ENCODE measurements at regions not wholly inside any gene's neighbourhood (a gene's known extent, or its start where the extent isn't known, plus 50 kb on each side); places are given as distances from the start of the nearest gene placed in this dataset.

DNA sequence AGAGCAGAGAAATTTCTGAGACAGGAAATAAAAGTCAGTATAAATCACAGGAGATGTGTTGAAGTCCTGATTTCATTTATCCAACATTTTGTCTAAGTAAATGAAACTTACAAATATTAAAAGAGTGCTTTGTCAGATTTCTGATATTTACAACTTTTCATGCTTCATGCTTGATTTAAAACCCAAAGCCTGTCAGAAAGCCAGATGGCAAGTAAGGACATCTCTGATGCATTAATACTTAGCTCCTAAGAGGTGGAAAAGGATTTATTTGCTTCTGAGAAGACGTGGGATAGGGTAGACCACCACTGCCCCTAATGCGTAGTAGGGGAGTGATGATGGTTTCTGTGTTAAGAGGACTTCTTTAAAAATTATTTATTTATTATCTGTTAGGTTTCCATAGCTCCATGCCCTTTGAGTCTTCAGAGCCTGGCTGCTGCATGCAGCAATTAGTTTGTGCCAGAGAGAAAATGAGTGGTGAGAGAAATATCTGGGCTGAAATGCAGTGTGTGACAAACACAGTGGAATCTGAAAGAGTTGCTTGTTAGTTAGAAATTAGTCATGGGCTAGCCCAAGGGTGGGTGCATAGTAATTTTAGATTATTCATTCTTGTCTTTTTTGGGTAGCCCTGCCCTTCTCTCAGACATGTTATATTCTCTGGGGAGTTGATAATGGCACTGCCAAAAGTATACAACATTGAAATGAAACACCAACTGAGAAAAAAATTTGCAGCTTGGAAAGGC is 333.8 kb downstream of the C4orf33 start:
- no peak for DNase-seq

DNA sequence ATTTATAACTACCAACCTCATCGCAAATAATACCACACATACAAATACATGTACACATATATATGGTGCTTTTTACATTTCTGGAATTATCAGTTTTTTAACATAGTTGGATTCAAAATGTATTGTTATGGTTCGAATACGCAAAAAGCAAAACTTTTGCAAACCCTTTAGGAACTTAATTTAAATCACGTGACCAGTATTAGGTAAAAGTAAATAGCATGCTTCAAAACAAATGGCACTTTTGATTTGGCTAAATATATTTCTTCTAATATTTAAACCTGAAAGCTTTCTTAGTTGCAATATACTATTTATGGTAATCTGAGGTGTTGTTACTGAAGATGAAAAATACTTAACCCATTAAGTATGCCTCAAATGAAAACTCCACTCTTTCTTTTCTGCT is 341.4 kb downstream of the C4orf33 start:
- ChIA-PET POLR2A (no interaction called here), CTCF (no interaction called here)
- DNase-seq (no peak), ATAC-seq (ENCODE audit: low read depth) (no peak)
- no peaks in the 10 kb centered on the region for H3K36me3 Mint-ChIP-seq (ENCODE audit: low read depth)
- no peak overlapping the region for H3K4me3 Mint-ChIP-seq
- intact Hi-C loops (cut with micrococcal nuclease) = no loop called here
- peaks cover 3% of the 10 kb centered on the region for H3K9me3 Mint-ChIP-seq
- TF ChIP-seq, protein P1, sequence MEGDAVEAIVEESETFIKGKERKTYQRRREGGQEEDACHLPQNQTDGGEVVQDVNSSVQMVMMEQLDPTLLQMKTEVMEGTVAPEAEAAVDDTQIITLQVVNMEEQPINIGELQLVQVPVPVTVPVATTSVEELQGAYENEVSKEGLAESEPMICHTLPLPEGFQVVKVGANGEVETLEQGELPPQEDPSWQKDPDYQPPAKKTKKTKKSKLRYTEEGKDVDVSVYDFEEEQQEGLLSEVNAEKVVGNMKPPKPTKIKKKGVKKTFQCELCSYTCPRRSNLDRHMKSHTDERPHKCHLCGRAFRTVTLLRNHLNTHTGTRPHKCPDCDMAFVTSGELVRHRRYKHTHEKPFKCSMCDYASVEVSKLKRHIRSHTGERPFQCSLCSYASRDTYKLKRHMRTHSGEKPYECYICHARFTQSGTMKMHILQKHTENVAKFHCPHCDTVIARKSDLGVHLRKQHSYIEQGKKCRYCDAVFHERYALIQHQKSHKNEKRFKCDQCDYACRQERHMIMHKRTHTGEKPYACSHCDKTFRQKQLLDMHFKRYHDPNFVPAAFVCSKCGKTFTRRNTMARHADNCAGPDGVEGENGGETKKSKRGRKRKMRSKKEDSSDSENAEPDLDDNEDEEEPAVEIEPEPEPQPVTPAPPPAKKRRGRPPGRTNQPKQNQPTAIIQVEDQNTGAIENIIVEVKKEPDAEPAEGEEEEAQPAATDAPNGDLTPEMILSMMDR (IDR thresholded peaks at IDR 0.05) = no peak
- H3K27me3 Mint-ChIP-seq = no peaks in the 10 kb centered on the region
- no peaks in the 10 kb centered on the region for H3K4me1 Mint-ChIP-seq
- no peak overlapping the region for H3K27ac Mint-ChIP-seq

More for the DNA sequence above, 333.8 kb downstream of the C4orf33 start:
- Mint-ChIP-seq H3K4me1 (no peaks in the 10 kb centered on the region), H3K27me3 (peaks cover 1% of the 10 kb centered on the region), H3K9me3 (no peaks in the 10 kb centered on the region), H3K4me3 (no peak overlapping the region), H3K36me3 (ENCODE audit: low read depth) (no peaks in the 10 kb centered on the region), H3K27ac (no peak overlapping the region)
- intact Hi-C loops (cut with micrococcal nuclease) = no loop called here
- ChIA-PET POLR2A (no interaction called here), CTCF (no interaction called here)
- ATAC-seq (ENCODE audit: low read depth) = no peak
- TF ChIP-seq, protein P1 (IDR thresholded peaks at IDR 0.05) = no peak

- ChIA-PET CTCF (no interaction called here), POLR2A (no interaction called here)
- DNase-seq (no peak), ATAC-seq (ENCODE audit: low read depth) (no peak)
- TF ChIP-seq, protein P1 (IDR thresholded peaks at IDR 0.05) = no peak
- H3K4me1 Mint-ChIP-seq = no peaks in the 10 kb centered on the region
- no peak overlapping the region for H3K27ac Mint-ChIP-seq
- H3K27me3 Mint-ChIP-seq = no peaks in the 10 kb centered on the region
- H3K4me3 Mint-ChIP-seq = no peak overlapping the region
- H3K36me3 Mint-ChIP-seq (ENCODE audit: low read depth) = no peaks in the 10 kb centered on the region
- intact Hi-C loops (cut with micrococcal nuclease) = no loop called here
- H3K9me3 Mint-ChIP-seq = peaks cover 3% of the 10 kb centered on the region
These were observed 342.6 kb downstream of the C4orf33 start for GRCh38 chr4:129438456-129438981.

DNA sequence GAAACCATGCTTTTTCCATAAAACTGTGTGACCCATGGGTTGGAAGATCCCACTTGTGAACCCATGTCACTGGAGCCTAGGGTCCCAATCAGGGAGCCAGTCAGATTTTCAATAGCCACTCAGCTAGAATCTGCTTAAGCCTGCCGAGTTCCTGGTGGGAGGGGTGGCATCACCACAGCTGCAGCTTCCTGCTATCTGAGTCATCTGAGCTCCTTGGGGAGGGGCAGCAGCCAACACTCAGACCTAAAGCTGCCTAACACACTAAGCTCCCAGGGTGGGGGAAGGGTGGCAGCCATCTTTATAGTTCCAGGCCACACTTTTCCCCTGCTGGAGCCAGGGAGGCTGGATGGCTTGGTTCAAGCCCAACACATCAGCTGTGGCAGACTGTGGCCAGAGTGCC is 350.1 kb downstream of the C4orf33 start:
- Mint-ChIP-seq H3K4me1 (no peaks in the 10 kb centered on the region), H3K27ac (no peak overlapping the region), H3K9me3 (no peaks in the 10 kb centered on the region), H3K36me3 (ENCODE audit: low read depth) (no peaks in the 10 kb centered on the region), H3K4me3 (no peak overlapping the region), H3K27me3 (no peaks in the 10 kb centered on the region)
- ChIA-PET CTCF (no interaction called here), POLR2A (no interaction called here)
- intact Hi-C loops (cut with micrococcal nuclease) = no loop called here
- TF ChIP-seq, protein P1 (IDR thresholded peaks at IDR 0.05) = no peak
- DNase-seq (no peak), ATAC-seq (ENCODE audit: low read depth) (no peak)

- ChIA-PET POLR2A (no interaction called here), CTCF (no interaction called here)
- no peaks in the 10 kb centered on the region for H3K4me1 Mint-ChIP-seq
- intact Hi-C loops (cut with micrococcal nuclease) = no loop called here
- no peak for ATAC-seq (ENCODE audit: low read depth)
- TF ChIP-seq, protein P1 (IDR thresholded peaks at IDR 0.05) = no peak
- H3K36me3 Mint-ChIP-seq (ENCODE audit: low read depth) = no peaks in the 10 kb centered on the region
- no peak for DNase-seq
- no peak overlapping the region for H3K27ac Mint-ChIP-seq
- H3K27me3 Mint-ChIP-seq = no peaks in the 10 kb centered on the region
- H3K9me3 Mint-ChIP-seq = peaks cover 1% of the 10 kb centered on the region
- no peak overlapping the region for H3K4me3 Mint-ChIP-seq
These were observed 357.7 kb downstream of the C4orf33 start for GRCh38 chr4:129453524-129454200.

Measured in activated B cell treated with CpG ODN at 0.5 μM for 24 hours (primary cell).